GM21515 (cell line): ENCODE measurements at regions not wholly inside any gene's neighbourhood (a gene's known extent, or its start where the extent isn't known, plus 50 kb on each side); places are given as distances from the start of the nearest gene placed in this dataset.

ENCODE experiments used
- ATAC-seq: cut with Tn5 transposase; IDR thresholded peaks from one replicate; pipeline ENCODE4 v1.9.1; 2021; ENCODE audit not compliant: unreplicated experiment

- no peak for ATAC-seq
Observed at GRCh38 chr11:39145346-39145745, 2314.1 kb downstream of the LRRC4C start.

- no peak for ATAC-seq
Observed at GRCh38 chr11:39144351-39145130, 2314.9 kb downstream of the LRRC4C start.

- ATAC-seq, result no peak
Observed at GRCh38 chr11:39139581-39139980, 2319.9 kb downstream of the LRRC4C start.

GRCh38 chr11:39120890-39121289 lies 2338.6 kb downstream of the LRRC4C start:
- ATAC-seq, result no peak

- ATAC-seq, result no peak
Observed at GRCh38 chr11:39113606-39114005, 2345.8 kb downstream of the LRRC4C start.

GRCh38 chr11:39102236-39102635 lies 2357.2 kb downstream of the LRRC4C start:
- ATAC-seq, result no peak

- ATAC-seq, result no peak
Observed at GRCh38 chr11:39078465-39078864, 2381.0 kb downstream of the LRRC4C start.

- ATAC-seq, result no peak
Observed at GRCh38 chr11:39037611-39038010, 2421.8 kb downstream of the LRRC4C start.

GRCh38 chr11:39036021-39036420 lies 2423.4 kb downstream of the LRRC4C start:
- ATAC-seq, result no peak

- ATAC-seq, result no peak
Observed at GRCh38 chr11:39021539-39021938, 2423.5 kb upstream of the RAG2 start.

- no peak for ATAC-seq
Observed at GRCh38 chr11:39011797-39012196, 2413.8 kb upstream of the RAG2 start.

- no peak for ATAC-seq
Observed at GRCh38 chr11:38990841-38991240, 2392.8 kb upstream of the RAG2 start.

GRCh38 chr11:38990139-38990538 lies 2392.1 kb upstream of the RAG2 start:
- no peak for ATAC-seq

- ATAC-seq, result no peak
Observed at GRCh38 chr11:38988908-38989307, 2390.9 kb upstream of the RAG2 start.

GRCh38 chr11:38972220-38972619 lies 2374.2 kb upstream of the RAG2 start:
- no peak for ATAC-seq

- ATAC-seq, result no peak
Observed at GRCh38 chr11:38971141-38971540, 2373.1 kb upstream of the RAG2 start.

GRCh38 chr11:38968951-38969350 lies 2370.9 kb upstream of the RAG2 start:
- no peak for ATAC-seq

GRCh38 chr11:38952698-38953097 lies 2354.7 kb upstream of the RAG2 start:
- no peak for ATAC-seq

- ATAC-seq, result no peak
Observed at GRCh38 chr11:38950867-38951266, 2352.8 kb upstream of the RAG2 start.

GRCh38 chr11:38948392-38948791 lies 2350.4 kb upstream of the RAG2 start:
- no peak for ATAC-seq

- no peak for ATAC-seq
Observed at GRCh38 chr11:38937709-38938108, 2339.7 kb upstream of the RAG2 start.

- no peak for ATAC-seq
Observed at GRCh38 chr11:38935941-38936340, 2337.9 kb upstream of the RAG2 start.

GRCh38 chr11:38927993-38928392 lies 2330.0 kb upstream of the RAG2 start:
- no peak for ATAC-seq
